ENCODE measurements at regions not wholly inside any gene's neighbourhood (a gene's known extent, or its start where the extent isn't known, plus 50 kb on each side); places are given as distances from the start of the nearest gene placed in this dataset.

GRCh38 chr1:165055581-165055980 lies 300.9 kb downstream of the LMX1A start:
- TF ChIP-seq RAD21 (IDR thresholded peaks at IDR 0.05; ENCODE audit: low read depth), result no peak
- TF ChIP-seq CTCF (IDR thresholded peaks at IDR 0.05 in 2 of 3, conservative IDR thresholded peaks at IDR 0.05 in 1 of 3; ENCODE audit: borderline replicate concordance in 1 of 3, insufficient read depth in 1 of 3, low read depth in 2 of 3, low read length in 2 of 3), result no peak
- TF ChIP-seq POLR2AphosphoS5 (IDR thresholded peaks at IDR 0.05; ENCODE audit: low read depth, low read length), result no peak

Data from HCT116 (cell line).